GM12878 (cell line): ENCODE measurements at regions not wholly inside any gene's neighbourhood (a gene's known extent, or its start where the extent isn't known, plus 50 kb on each side); places are given as distances from the start of the nearest gene placed in this dataset.

Experiments
- ATAC-seq: fragments of 200-7000 bp; cut with Tn5 transposase; 3 replicates; pipeline ENCODE4 v1.9.1; 2020; ENCODE audit warnings: mild to moderate bottlenecking, moderate library complexity
- BruUV-seq: library from RNA; stranded (reverse); fragments of 400-500 nt; replicated peaks from 2 replicates; lab custom pipeline; 2021; lab: Mats Ljungman, UMichigan
- CTCF ChIA-PET: fragments of 300-600 bp; sonication (Branson Sonifier 250); formaldehyde crosslinking; extraction: SDS; loops from one replicate; lab custom pipeline; 2021; ENCODE audit warnings: inconsistent platforms; lab: Yijun Ruan, JAX
- POLR2A ChIA-PET: fragments of 350-600 bp; formaldehyde crosslinking; extraction: SDS; loops from one replicate; lab custom pipeline; 2021; ENCODE audit warnings: inconsistent platforms; lab: Charles Lee
- RAD21 ChIA-PET: fragments of 300-600 bp; sonication (Branson Sonifier 250); formaldehyde crosslinking; loops from one replicate; lab custom pipeline; 2023; ENCODE audit warnings: antibody characterized with exemption; ENCODE audit not compliant: unreplicated experiment; lab: Charles Lee
- SMC1A ChIA-PET: fragments of 300-600 bp; sonication (Branson Sonifier 250); formaldehyde crosslinking; loops from one replicate; lab custom pipeline; 2023; ENCODE audit not compliant: unreplicated experiment, uncharacterized antibody; lab: Charles Lee
- DNase-seq: peaks from one replicate; pipeline ENCODE4 v3.0.0-alpha.2; 2011; ENCODE audit warnings: low read depth, low spot score
- FAIRE-seq: peaks from 3 replicates; lab custom pipeline; 2011; peaks lifted over from hg19 to GRCh38; lab: Jason Lieb, UNC
- H2AFZ ChIP-seq: 2 replicates; pipeline ENCODE4 v1.6.0; 2011; ENCODE audit warnings: low read depth, low read length, control low read depth; ENCODE audit not compliant: control insufficient read depth
- H3K27ac ChIP-seq: 2 replicates; pipeline ENCODE4 v1.5.1; 2011; ENCODE audit warnings: control low read depth; ENCODE audit not compliant: control insufficient read depth, insufficient read depth
- H3K27me3 ChIP-seq, 2 experiments: replicated peaks in 1 of 2; 2 replicates each; pipeline versions ENCODE4 v1.6.0 to v1.6.1; 2011; ENCODE audit warnings: low read length in 1 of 2; ENCODE audit not compliant: control insufficient read depth in 2 of 2, insufficient read depth in 2 of 2
- H3K36me3 ChIP-seq, 2 experiments: 2 replicates each; pipeline ENCODE4 v1.5.1; 2011; ENCODE audit warnings: low read length in 1 of 2; ENCODE audit not compliant: control insufficient read depth in 2 of 2, insufficient read depth in 2 of 2
- H3K4me1 ChIP-seq: 2 replicates; pipeline ENCODE4 v1.6.1; 2011; ENCODE audit warnings: mild to moderate bottlenecking, low read length, moderate library complexity, mixed read lengths; ENCODE audit not compliant: control insufficient read depth, insufficient read depth
- H3K4me2 ChIP-seq: 2 replicates; pipeline ENCODE4 v1.6.0; 2011; ENCODE audit warnings: control low read depth; ENCODE audit not compliant: control insufficient read depth, insufficient read depth
- H3K4me3 ChIP-seq: fragments of 200-600 bp; sonication (generic); 2 replicates; pipeline ENCODE4 v1.5.1; 2016
- H3K79me2 ChIP-seq: 2 replicates; pipeline ENCODE4 v1.6.0; 2011; ENCODE audit warnings: low read length; ENCODE audit not compliant: control insufficient read depth, insufficient read depth
- H3K9ac ChIP-seq: 2 replicates; pipeline ENCODE4 v1.8.0; 2011; ENCODE audit warnings: low read length, control low read depth, mixed read lengths; ENCODE audit not compliant: control insufficient read depth, insufficient read depth
- H3K9me3 ChIP-seq: replicated peaks from 3 replicates; pipeline ENCODE4 v1.5.1; 2011; ENCODE audit warnings: mild to moderate bottlenecking, low read length; ENCODE audit not compliant: control insufficient read depth, insufficient read depth
- H4K20me1 ChIP-seq: 2 replicates; pipeline ENCODE4 v1.6.0; 2011; ENCODE audit not compliant: control insufficient read depth, insufficient read depth
- BCLAF1 ChIP-seq: fragments of 450-650 bp; IDR thresholded peaks from 2 replicates; pipeline ENCODE4 v1.6.1; 2017; ENCODE audit warnings: antibody characterized with exemption, mild to moderate bottlenecking, moderate library complexity
- CHD4 ChIP-seq: fragments of 200-600 bp; sonication (generic); IDR thresholded peaks from 2 replicates; pipeline ENCODE4 v1.6.1; 2016; ENCODE audit warnings: mild to moderate bottlenecking
- FOXM1 ChIP-seq: IDR thresholded peaks from 2 replicates; pipeline ENCODE4 v1.6.1; 2012; ENCODE audit warnings: low read depth, mild to moderate bottlenecking, inconsistent platforms, low read length, moderate library complexity
- GATAD2B ChIP-seq: fragments of 450-650 bp; conservative IDR thresholded peaks from 2 replicates; pipeline ENCODE4 v1.6.1; 2017; ENCODE audit warnings: low read depth, mild to moderate bottlenecking, moderate library complexity
- IRF4 ChIP-seq: IDR thresholded peaks from 2 replicates; pipeline ENCODE4 v1.6.1; 2011; ENCODE audit warnings: low read depth, low read length
- MEF2A ChIP-seq: IDR thresholded peaks from 2 replicates; pipeline ENCODE4 v1.6.1; 2011; ENCODE audit warnings: low read depth, mild to moderate bottlenecking, low read length, moderate library complexity; ENCODE audit not compliant: insufficient read depth
- MLLT1 ChIP-seq: fragments of 450-650 bp; IDR thresholded peaks from 2 replicates; pipeline ENCODE4 v1.6.1; 2016; ENCODE audit warnings: mild to moderate bottlenecking
- RAD21 ChIP-seq: IDR thresholded peaks from 2 replicates; pipeline ENCODE4 v1.6.1; 2011; ENCODE audit warnings: mild to moderate bottlenecking, low read depth, low read length, moderate library complexity; ENCODE audit not compliant: insufficient read depth
- SREBF2 ChIP-seq: IDR thresholded peaks from 2 replicates; pipeline ENCODE4 v1.6.1; 2012; ENCODE audit warnings: mild to moderate bottlenecking, low read length
- SRF ChIP-seq, 2 experiments: IDR thresholded peaks; 2 replicates each; pipeline ENCODE4 v1.6.1; 2011; ENCODE audit warnings: low read depth in 2 of 2, low read length in 2 of 2, mild to moderate bottlenecking in 1 of 2, moderate library complexity in 1 of 2
- USF1 ChIP-seq: IDR thresholded peaks from 2 replicates; pipeline ENCODE4 v1.6.1; 2011; ENCODE audit warnings: borderline replicate concordance, low read depth, mild to moderate bottlenecking, moderate library complexity, mixed read lengths, low read length; ENCODE audit not compliant: insufficient read depth; ENCODE audit errors: extremely low read length
- ZBED1 ChIP-seq: IDR thresholded peaks from 2 replicates; pipeline ENCODE4 v1.6.1; 2016; ENCODE audit warnings: borderline replicate concordance
- ZNF592 ChIP-seq: fragments of 450-650 bp; IDR thresholded peaks from 2 replicates; pipeline ENCODE4 v1.6.1; 2017; ENCODE audit warnings: mild to moderate bottlenecking, moderate library complexity
- WGBS: methylation state at CpG from one replicate; pipeline ENCODE4 v1.1.6; 2016; ENCODE audit warnings: low lambda C conversion rate; ENCODE audit not compliant: insufficient replicate concordance, insufficient coverage; ENCODE audit errors: missing lambda C conversion rate; 5-methylcytosine and 5-hydroxymethylcytosine counted together
- in situ Hi-C: fragments of 300-500 bp; cut with MboI; formaldehyde crosslinking; loops from 9 replicates; pipeline ENCODE4 v1.14.3; 2018; ENCODE audit warnings: mixed read lengths
- intact Hi-C: fragments of 100-400 bp; cut with micrococcal nuclease; formaldehyde crosslinking; loops from one replicate; pipeline ENCODE4 v1.14.2; 2022; ENCODE audit not compliant: unreplicated experiment

GRCh38 chr2:176583607-176584006 lies 314.4 kb downstream of the MTX2 start:
- H3K4me3 ChIP-seq: no peak overlapping the region
- 8% methylated on average over 6 of the region's 6 CpGs for WGBS
- no peak overlapping the region for H2AFZ ChIP-seq
- RAD21 ChIA-PET: interaction anchor here (1.1 to 1.4 kb wide), 2 partner anchors 231 to 443 kb away, joined by 3 read pairs; no protein-coding TSS in a partner anchor
- CTCF ChIA-PET: interaction anchor here (0.8 kb wide), 1 partner anchor 29 kb away, joined by 3 read pairs; no protein-coding TSS in a partner anchor
- no TSS peak for BruUV-seq
- H3K27ac ChIP-seq: no peak overlapping the region
- H3K9me3 ChIP-seq: no peaks in the 10 kb centered on the region
- no peaks in the 10 kb centered on the region for H3K79me2 ChIP-seq
- H3K9ac ChIP-seq: no peak overlapping the region
- no peak for ATAC-seq
- no peaks in the 10 kb centered on the region for H4K20me1 ChIP-seq
- no peak for FAIRE-seq
- no peak for DNase-seq
- SMC1A ChIA-PET: interaction anchor here (1.2 kb wide), 1 partner anchor 48 kb away, joined by 3 read pairs; no protein-coding TSS in a partner anchor
- no peak overlapping the region for H3K4me2 ChIP-seq
- H3K36me3 ChIP-seq: no peaks in the 10 kb centered on the region
- POLR2A ChIA-PET: no interaction called here
- TF ChIP-seq IRF4 (no peak), ZNF592 (no peak), RAD21 (no peak), SRF (IDR thresholded peaks at IDR 0.05; ENCODE audit: low read depth in 2 of 2, low read length in 2 of 2) (no peak), MLLT1 (no peak), BCLAF1 (no peak), USF1 (no peak), SREBF2 (no peak), ZBED1 (no peak), CHD4 (no peak), FOXM1 (no peak), GATAD2B (no peak), MEF2A (no peak)
- no peaks in the 10 kb centered on the region; a peak in 1 of 4 replicates for H3K27me3 ChIP-seq
- intact Hi-C loops: no loop called here
- in situ Hi-C loops: no loop called here
- H3K4me1 ChIP-seq: no peaks in the 10 kb centered on the region
